SU-DHL-6 (cell line): ENCODE measurements at regions not wholly inside any gene's neighbourhood (a gene's known extent, or its start where the extent isn't known, plus 50 kb on each side); places are given as distances from the start of the nearest gene placed in this dataset.

Source experiments
- H2AFZ ChIP-seq: fragments of 200-600 bp; sonication (generic); 2 replicates; pipeline ENCODE4 v1.6.1; 2014; ENCODE audit warnings: low read depth, mild to moderate bottlenecking, moderate library complexity, mixed read lengths, antibody characterized with exemption, low read length; ENCODE audit not compliant: severe bottlenecking
- H3F3A ChIP-seq: fragments of 200-600 bp; shearing (Covaris generic); 2 replicates; pipeline ENCODE4 v1.6.0; 2016; ENCODE audit warnings: antibody characterized with exemption, mild to moderate bottlenecking; ENCODE audit not compliant: insufficient read depth
- H3K27ac ChIP-seq: fragments of 200-600 bp; sonication (generic); 2 replicates; pipeline ENCODE4 v1.5.1; 2016; ENCODE audit warnings: low read depth, mild to moderate bottlenecking, low read length, moderate library complexity, mixed read lengths
- H3K27me3 ChIP-seq: fragments of 200-600 bp; sonication (generic), shearing (Covaris generic); 2 replicates; pipeline ENCODE4 v1.6.0; 2014; ENCODE audit warnings: mild to moderate bottlenecking, low read length
- H3K36me3 ChIP-seq: fragments of 200-600 bp; sonication (generic); 2 replicates; pipeline ENCODE4 v1.6.1; 2014; ENCODE audit warnings: mild to moderate bottlenecking, low read length, mixed read lengths
- H3K4me2 ChIP-seq: fragments of 300-600, 200-600 bp; shearing (Covaris generic), sonication (generic); 2 replicates; pipeline ENCODE4 v1.6.0; 2014; ENCODE audit warnings: low read length, low read depth, mild to moderate bottlenecking; ENCODE audit not compliant: poor library complexity, severe bottlenecking
- H3K4me3 ChIP-seq: fragments of 200-600 bp; sonication (generic); 2 replicates; pipeline ENCODE4 v1.5.1; 2014; ENCODE audit warnings: antibody characterized with exemption, low read length, mild to moderate bottlenecking, mixed read lengths; ENCODE audit not compliant: insufficient read depth, poor library complexity, severe bottlenecking
- H3K79me2 ChIP-seq: fragments of 200-600 bp; sonication (generic); 2 replicates; pipeline ENCODE4 v1.6.1; 2014; ENCODE audit warnings: mild to moderate bottlenecking, low read length, moderate library complexity; ENCODE audit not compliant: insufficient read depth
- H3K9ac ChIP-seq: fragments of 200-600 bp; sonication (generic); 2 replicates; pipeline ENCODE4 v1.7.0; 2014; ENCODE audit warnings: mild to moderate bottlenecking, low read length
- H3K9me2 ChIP-seq: fragments of 200-600 bp; sonication (generic); replicated peaks from 2 replicates; pipeline ENCODE4 v1.6.1; 2014; ENCODE audit warnings: low read length; ENCODE audit not compliant: insufficient read depth
- H3K9me3 ChIP-seq: fragments of 200-600 bp; sonication (generic); 2 replicates; pipeline ENCODE4 v1.6.1; 2014; ENCODE audit warnings: low read length, mixed read lengths; ENCODE audit not compliant: insufficient read depth
- H4K20me1 ChIP-seq: fragments of 200-600 bp; sonication (generic); 2 replicates; pipeline ENCODE4 v1.6.1; 2014; ENCODE audit warnings: low read depth, mild to moderate bottlenecking, antibody characterized with exemption, low read length, moderate library complexity, mixed read lengths
- CTCF ChIP-seq: fragments of 200-600 bp; sonication (generic); IDR thresholded peaks from one replicate; pipeline ENCODE4 v1.5.1; 2017; ENCODE audit warnings: antibody characterized with exemption, mild to moderate bottlenecking, low read length, moderate library complexity; ENCODE audit not compliant: insufficient read depth, poor library complexity, severe bottlenecking
- EZH2phosphoT487 ChIP-seq: fragments of 200-600 bp; sonication (generic), shearing (Covaris generic); conservative IDR thresholded peaks from 2 replicates; pipeline ENCODE4 v1.6.1; 2018; ENCODE audit warnings: mild to moderate bottlenecking, antibody characterized with exemption, low read length, moderate library complexity, mixed read lengths

- no peaks in the 10 kb centered on the region for H3K27me3 ChIP-seq
- no peak overlapping the region for H3K4me2 ChIP-seq
- no peaks in the 10 kb centered on the region for H3K9me2 ChIP-seq
- no peak overlapping the region for H3K9ac ChIP-seq
- H3K9me3 ChIP-seq, result no peaks in the 10 kb centered on the region
- TF ChIP-seq CTCF (no peak), EZH2phosphoT487 (no peak)
- no peaks in the 10 kb centered on the region for H4K20me1 ChIP-seq
- no peak overlapping the region for H3K4me3 ChIP-seq
- H3K79me2 ChIP-seq, result no peaks in the 10 kb centered on the region
- no peak overlapping the region for H3K27ac ChIP-seq
- H3F3A ChIP-seq, result no peaks in the 10 kb centered on the region
- H2AFZ ChIP-seq, result no peak overlapping the region
- no peaks in the 10 kb centered on the region for H3K36me3 ChIP-seq
Measured at GRCh38 chr1:82421782-82422181, 621.0 kb downstream of the ADGRL2 start.

- H3K27me3 ChIP-seq, result no peaks in the 10 kb centered on the region
- no peak overlapping the region for H3K9ac ChIP-seq
- H2AFZ ChIP-seq, result no peak overlapping the region
- H3K9me2 ChIP-seq, result no peaks in the 10 kb centered on the region
- H3F3A ChIP-seq, result no peaks in the 10 kb centered on the region
- no peaks in the 10 kb centered on the region for H3K79me2 ChIP-seq
- H3K36me3 ChIP-seq, result no peaks in the 10 kb centered on the region
- H3K4me3 ChIP-seq, result no peak overlapping the region
- no peak for TF ChIP-seq EZH2phosphoT487
- no peak for TF ChIP-seq CTCF
- no peaks in the 10 kb centered on the region for H3K9me3 ChIP-seq
- no peaks in the 10 kb centered on the region for H4K20me1 ChIP-seq
- H3K27ac ChIP-seq, result no peak overlapping the region
- no peak overlapping the region for H3K4me2 ChIP-seq
Measured at GRCh38 chr1:82420584-82420983, 619.9 kb downstream of the ADGRL2 start.

- Histone ChIP-seq H3K9me2 (no peaks in the 10 kb centered on the region), H3K27me3 (no peaks in the 10 kb centered on the region), H3K27ac (no peak overlapping the region), H4K20me1 (no peaks in the 10 kb centered on the region), H3K36me3 (no peaks in the 10 kb centered on the region), H3K9me3 (no peaks in the 10 kb centered on the region), H3F3A (no peaks in the 10 kb centered on the region), H2AFZ (peak overlapping the region; percentile 13), H3K79me2 (no peaks in the 10 kb centered on the region), H3K4me2 (no peak overlapping the region), H3K9ac (no peak overlapping the region), H3K4me3 (no peak overlapping the region)
- TF ChIP-seq CTCF (no peak), EZH2phosphoT487 (no peak)
Measured at GRCh38 chr1:82411605-82412004, 610.9 kb downstream of the ADGRL2 start.

GRCh38 chr1:82405333-82405732 lies 604.6 kb downstream of the ADGRL2 start:
- Histone ChIP-seq H3K27ac (no peak overlapping the region), H2AFZ (no peak overlapping the region), H3K27me3 (no peaks in the 10 kb centered on the region), H3K4me2 (no peak overlapping the region), H3K9ac (no peak overlapping the region), H3K9me3 (no peaks in the 10 kb centered on the region), H3K79me2 (no peaks in the 10 kb centered on the region), H3K4me3 (no peak overlapping the region), H4K20me1 (no peaks in the 10 kb centered on the region), H3F3A (no peaks in the 10 kb centered on the region), H3K36me3 (no peaks in the 10 kb centered on the region), H3K9me2 (no peaks in the 10 kb centered on the region)
- TF ChIP-seq EZH2phosphoT487 (no peak), CTCF (no peak)
